ENCODE measurements at regions not wholly inside any gene's neighbourhood (a gene's known extent, or its start where the extent isn't known, plus 50 kb on each side); places are given as distances from the start of the nearest gene placed in this dataset.

DNA sequence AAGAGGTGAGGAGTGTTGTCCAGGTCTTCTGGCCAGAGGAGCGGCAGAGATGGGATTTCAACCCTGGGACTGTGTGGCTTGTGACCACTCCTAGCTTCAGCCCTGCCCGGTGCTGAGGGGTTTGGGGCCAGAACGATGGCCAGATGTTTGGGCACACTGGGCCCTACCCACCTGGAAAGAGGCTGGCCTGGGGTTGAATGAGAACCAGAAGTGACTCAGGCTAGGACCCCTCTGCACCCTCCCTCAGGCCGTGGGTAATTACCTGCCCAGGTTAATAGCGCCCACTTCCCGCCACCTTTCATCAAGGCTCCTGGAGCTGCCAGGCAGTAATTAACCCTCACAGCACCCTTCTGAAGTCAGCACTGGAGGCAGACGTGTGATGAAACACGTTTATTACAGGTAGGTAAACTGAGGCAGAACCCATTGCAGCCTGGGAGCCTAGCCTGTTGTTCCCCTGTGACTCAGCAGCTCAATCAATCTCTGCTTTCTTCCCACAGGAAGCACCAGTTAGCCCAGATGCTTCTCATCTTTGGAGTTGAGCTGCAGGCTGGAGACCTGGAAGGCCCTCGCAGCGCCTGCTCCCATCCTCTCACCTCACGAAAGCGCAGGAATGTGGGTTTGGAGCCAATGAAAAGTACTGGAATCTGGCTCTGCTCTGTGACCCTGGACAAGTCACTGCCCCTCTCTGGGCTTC lies 120.8 kb downstream of the CEBPB start:
- DNase-seq (ENCODE audit: insufficient read length, low spot score): no peak
- FAIRE-seq: no peak

DNA sequence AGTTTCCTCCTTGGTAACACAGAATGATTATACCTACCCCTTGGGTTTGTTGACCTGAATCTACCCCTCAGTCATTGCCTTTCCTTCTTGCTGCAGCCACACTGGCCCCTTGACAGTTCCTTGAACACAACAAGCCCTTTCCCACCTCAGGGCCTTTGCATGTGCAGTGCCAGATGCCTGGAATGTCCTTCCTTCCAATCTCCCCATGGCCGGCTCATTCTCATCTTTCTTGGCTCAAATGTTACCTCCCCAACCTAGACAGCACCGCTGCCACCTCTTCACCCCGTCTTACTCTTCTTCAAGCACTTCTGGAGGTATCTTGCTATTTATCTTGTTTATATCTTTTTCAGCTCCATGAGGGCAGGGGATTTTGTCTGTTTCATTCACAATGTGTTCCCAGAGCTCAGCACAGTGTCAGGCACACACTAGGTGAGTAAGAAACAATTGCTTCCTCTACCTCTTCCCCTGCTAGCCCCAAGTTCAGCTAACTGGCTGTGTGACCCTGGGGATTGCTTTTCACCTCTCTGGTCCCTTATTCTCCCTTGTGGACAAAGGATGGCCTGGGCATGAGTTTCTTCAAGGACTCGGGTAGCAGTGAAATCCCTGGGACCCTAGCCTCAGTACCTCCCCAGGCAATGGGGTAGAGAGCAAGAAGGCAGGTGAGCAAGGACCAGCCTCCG lies 121.5 kb downstream of the CEBPB start:
- no peak for FAIRE-seq

DNA sequence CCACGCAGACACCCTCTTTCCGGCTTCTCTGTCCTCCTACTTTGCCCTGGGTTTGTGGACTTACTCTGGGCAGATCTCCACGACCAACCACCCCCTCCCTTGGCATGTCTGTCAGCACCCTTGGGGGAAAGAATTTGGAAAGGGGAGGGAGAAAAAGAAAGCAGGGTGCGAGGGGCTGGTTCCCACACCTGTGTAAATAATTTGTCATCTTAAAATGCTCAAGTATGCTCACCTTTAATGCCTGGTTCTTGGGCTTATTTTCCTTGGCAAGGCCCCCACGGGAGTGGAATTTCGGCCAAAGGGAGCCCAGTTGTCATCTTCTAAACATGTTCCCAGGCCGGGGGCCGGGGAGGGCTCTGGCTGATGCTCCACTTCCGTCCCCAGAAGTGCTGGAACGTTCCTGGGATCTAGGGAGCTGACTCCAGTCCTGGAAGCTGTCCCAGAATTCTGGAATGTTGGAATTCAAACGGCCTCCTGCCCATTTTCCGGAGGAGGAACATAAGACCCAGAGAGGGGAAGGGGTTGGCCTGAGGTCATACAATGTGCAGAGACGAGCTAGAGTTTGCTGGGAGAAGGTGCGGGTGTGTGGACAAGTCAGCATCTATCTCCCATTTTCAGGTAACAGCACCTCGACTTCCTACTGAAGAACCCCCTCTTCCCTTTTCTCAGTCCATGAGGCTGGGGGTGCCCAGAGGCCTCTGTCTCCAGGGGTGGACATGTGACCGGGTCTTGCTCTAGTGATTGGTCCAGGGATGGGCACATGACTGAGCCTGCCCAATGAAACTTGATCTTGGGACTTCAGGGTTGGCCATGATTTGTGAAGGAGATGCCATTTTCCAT lies 122.3 kb downstream of the CEBPB start:
- DNase-seq (ENCODE audit: insufficient read length, low spot score) (no peak), FAIRE-seq (no peak)

More for the DNA sequence above, 121.5 kb downstream of the CEBPB start:
- no peak for DNase-seq (ENCODE audit: insufficient read length, low spot score)

DNA sequence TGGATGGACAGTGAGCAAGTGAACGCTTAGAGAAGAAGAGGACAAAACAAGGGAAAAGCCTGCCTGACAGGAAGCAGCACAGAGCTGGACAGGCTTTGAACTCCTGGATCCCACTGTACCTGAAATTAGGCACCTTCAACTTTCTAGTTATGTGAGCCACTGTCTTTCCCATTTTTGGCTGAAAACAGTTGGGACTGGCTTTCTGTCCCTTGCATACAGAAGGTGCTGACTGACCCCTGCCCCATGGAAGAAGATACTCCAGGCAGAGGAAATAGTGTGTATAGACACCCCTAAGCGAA lies 122.8 kb downstream of the CEBPB start:
- FAIRE-seq (no peak), DNase-seq (ENCODE audit: insufficient read length, low spot score) (no peak)

DNA sequence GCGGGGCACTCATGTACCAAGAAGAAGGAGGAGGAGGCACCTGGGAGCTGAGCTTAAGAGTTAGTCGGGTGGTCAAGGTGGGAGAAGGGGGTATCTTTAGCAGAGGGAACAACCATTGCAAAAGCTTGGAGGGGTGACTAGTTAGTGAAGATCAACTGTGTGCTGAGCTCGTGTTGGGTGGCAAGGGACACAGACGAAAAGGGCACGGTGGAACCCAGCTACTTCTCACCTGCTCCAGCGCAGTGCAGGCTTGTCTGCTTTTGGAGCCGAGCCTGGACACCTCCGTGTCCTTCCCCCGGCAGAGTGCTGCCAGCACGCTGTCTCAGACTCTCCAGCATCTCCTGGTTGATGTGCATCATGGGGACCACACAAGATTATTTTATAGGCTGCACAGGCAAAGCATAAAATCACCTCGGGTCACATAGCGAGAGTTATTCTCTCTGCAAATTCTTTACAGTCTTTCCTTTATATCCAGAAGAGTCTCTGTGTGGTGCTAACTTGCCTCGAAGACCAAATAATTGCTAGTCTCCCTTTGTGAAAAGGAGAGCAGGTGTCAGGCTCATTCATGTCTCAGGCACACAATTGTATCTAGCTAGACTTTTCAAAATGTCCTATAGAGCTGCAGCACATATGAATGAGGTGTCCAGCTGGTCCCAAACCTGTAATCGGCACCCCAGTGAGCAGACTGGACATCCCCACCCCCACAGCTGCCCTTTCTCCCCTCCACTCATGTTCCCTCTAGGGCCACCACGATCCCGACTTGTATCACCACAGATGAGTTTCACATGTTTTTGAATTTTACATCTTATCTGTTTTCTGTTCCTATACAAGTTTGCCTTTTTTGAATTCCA lies 123.4 kb downstream of the CEBPB start:
- DNase-seq (ENCODE audit: insufficient read length, low spot score): no peak
- no peak for FAIRE-seq

DNA sequence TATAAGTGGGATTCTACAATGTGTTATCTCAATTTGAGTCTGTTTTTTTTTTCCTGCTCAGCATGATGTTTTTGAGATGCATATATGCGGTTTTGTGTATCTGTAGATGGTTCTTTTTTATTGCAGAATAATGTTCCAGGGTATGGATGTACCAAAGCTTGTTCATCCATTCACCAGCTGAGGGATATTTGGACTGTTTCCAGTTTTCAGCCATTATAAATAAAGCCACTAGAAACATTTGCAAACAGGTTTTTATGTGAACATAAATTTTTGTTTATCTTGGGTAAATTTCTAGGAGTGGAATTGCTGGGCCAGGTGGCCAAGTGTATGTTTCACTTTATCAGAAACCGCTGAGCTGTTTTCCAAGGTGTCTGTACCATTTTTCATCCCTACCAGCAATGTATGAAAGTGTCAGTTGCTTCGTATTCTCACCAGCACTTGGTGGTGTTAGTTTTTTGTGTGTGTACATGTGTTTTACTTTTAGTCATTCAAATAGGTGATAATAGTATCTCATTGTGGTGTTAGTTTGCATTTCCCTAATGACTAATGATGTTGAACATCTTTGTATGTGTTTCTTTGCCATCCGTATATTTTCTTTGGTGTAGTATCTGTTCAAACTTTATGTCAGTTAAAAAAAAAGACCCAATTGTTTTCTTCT lies 124.2 kb downstream of the CEBPB start:
- no peak for DNase-seq (ENCODE audit: insufficient read length, low spot score)
- no peak for FAIRE-seq

DNA sequence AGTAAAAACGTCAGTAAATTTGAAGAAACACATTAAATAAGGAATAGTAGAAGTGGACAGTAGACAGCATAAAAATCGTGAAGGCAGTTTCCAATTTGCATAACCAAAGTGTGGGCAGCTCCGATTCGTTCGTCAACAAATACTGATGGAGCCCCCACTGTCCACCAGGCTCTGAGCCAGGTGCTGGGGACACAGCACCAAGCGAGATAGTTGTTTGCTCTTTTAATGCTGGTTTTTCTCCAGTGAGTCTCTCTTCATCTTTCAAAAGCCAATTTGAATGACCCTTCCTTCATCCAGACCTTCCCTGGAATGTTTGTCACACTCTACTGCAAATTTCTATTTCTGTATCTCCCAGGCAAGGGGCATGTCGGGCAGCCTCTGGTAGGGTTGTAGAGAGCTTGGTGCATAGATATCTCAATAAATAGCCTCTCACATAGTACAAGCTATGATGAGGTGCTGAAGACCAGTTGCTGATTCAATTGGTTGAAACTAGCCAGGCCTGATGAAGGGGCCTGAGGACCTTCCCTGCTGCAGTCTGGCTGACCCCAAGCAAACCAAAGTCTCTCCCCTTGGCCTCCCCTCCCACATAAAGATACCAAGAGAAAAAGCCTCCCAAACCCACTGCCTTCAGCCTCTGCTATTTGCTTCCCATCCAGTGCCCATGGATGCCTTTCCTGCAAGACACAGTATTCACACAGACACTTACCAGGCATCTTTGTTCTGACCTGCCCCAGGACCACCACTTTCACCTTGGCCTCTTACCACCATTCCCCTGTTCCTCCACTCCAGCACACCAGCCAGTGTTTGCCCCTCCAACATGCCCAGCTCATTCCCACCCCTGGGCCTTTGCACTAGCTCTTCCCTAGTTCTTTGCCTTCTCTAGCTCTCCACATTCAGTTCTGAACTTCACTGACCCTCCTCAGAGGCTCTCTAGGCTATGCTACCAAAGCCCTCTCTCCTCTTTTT lies 125.2 kb downstream of the CEBPB start:
- FAIRE-seq (no peak), DNase-seq (ENCODE audit: insufficient read length, low spot score) (no peak)

DNA sequence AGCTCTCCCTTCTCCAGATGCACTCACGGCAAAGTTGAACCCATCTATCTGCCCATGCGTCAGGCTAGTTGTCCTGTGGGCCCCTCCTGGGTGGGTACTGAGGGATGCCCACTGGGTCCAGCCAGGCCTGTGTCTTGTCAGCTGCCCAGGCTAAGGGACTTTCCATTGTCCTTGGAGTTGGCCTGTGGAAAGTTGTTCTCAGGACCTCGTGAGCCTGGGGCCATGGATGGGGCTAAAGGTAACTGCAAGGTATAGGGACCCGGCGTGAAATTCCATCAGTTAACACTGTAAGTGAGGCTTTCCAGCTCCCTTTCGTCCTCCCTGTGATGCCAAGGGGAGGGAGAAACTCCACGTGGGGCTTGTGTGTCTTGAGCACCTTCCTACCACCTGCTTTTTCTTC lies 126.5 kb downstream of the CEBPB start:
- DNase-seq (ENCODE audit: insufficient read length, low spot score) (no peak), FAIRE-seq (no peak)

DNA sequence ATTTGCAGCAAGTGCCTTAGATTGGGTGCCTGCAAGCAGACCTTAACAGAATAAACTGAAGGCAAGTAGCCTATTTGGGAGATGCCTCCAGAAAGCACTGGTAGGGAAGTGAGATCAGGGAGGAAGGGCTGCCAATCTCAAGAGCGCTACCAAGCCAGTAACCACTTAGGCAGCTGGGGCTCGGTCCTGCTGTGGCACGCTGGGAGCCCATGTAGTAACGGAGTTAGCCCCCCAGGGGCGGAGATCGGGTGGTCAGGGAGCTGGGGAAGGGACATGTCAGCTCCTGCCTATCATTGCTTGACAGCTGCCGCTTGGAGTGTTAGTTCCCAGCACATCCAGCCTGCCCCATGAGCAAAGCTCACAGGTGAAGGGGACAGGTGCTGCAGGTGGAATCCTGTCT lies 127.0 kb downstream of the CEBPB start:
- DNase-seq (ENCODE audit: insufficient read length, low spot score): no peak
- FAIRE-seq: no peak

DNA sequence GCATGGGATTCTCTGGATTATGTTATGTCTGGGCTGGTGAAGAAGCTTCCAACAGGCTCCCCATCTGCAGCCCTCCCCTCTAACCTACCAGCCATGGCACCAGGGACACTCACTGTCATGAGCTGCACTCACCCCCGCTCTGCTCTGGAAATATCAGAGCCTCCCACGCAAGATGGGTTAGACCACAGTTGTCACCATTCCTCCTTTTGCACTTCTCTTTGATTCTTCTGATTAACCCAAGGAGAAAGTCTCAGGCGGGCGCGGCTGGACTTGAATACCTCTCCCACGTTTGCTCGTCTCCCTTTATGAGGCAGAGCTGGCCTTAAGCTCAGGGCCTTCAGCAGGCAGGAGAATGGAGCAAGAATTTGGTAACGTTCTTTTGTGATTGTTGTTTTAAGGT lies 128.1 kb downstream of the CEBPB start:
- DNase-seq (ENCODE audit: insufficient read length, low spot score) (no peak), FAIRE-seq (no peak)

DNA sequence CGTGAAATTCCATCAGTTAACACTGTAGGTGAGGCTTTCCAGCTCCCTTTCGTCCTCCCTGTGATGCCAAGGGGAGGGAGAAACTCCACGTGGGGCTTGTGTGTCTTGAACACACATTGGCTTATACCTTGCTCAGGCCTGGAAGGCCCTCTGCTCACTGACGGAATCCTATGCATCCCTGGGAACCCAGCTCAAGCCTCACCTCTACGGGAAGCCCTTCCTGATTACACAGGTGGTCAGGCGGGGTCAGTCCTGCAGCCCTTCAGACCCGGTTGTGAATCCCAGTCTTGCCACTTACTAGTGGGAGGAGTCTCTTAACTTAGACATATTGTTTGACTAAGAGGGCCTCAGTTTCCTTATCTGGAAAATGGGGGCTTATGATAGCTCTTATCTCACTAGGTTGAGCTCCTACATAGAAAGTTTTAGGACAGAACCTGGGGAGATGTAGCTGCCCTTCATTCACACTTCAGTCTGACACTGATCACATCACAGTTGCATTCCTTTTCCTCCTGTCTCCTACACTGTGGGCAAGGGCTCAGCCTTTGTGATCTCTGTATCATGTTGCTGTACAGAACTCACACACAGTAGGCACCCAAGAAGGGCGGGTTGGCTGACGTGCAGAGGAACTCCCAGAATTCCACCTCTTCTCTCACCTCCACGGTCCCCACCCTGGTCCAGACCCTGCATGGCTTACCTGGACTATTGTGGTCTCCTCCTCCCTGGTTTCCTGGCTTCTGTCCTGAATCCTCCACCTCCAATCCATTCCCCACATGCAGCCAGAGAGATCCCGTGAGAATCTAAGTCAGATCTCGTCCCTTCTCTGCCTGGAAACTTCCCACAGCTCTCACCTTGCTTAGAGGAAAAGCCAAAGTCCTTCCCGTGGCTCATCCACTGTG lies 129.6 kb downstream of the CEBPB start:
- DNase-seq (ENCODE audit: insufficient read length, low spot score) (no peak), FAIRE-seq (no peak)

DNA sequence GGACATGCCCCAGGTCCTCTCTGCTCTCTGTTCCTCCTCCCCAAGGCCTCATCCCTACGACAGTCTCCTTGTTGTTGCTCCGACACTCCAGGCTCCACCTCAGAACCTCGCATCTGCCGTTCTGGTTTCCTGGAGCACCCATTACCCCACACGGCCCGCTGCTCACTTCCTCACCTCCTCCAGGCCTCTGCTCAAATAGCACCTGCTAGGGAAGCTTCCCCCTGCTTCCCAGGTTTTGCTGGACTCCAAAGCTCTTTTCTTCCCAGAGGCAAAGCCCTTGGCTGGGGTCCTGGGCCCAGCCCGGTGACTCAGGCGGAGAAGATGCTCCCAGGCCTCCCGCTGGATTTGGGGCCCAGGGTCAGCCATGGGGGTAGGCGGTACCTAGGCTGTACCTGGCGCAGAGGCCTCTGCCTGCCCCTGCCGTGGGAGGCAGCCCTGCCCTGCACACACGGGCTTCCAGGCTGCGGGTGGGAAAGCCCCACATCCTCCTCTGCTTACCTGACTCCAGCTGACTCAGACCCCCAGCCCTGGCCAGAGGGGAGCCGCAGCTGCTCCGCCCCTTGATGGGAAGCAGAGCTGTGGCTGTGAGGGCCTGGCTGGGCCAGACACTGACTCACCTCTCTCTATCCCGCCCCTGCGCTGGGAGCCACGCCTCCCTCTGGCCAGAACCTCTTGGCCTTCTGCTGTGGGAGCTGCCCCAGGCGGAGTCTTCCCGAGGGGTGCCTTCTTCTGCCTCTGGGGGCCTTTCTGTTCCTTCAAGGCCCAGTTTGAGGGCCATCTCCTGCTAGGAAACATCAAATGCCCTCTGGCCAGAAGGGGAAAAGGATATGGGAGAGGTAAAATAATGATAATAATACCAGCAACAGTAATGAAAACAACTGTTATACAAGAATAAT lies 130.5 kb downstream of the CEBPB start:
- DNase-seq (ENCODE audit: insufficient read length, low spot score) (no peak), FAIRE-seq (no peak)

DNA sequence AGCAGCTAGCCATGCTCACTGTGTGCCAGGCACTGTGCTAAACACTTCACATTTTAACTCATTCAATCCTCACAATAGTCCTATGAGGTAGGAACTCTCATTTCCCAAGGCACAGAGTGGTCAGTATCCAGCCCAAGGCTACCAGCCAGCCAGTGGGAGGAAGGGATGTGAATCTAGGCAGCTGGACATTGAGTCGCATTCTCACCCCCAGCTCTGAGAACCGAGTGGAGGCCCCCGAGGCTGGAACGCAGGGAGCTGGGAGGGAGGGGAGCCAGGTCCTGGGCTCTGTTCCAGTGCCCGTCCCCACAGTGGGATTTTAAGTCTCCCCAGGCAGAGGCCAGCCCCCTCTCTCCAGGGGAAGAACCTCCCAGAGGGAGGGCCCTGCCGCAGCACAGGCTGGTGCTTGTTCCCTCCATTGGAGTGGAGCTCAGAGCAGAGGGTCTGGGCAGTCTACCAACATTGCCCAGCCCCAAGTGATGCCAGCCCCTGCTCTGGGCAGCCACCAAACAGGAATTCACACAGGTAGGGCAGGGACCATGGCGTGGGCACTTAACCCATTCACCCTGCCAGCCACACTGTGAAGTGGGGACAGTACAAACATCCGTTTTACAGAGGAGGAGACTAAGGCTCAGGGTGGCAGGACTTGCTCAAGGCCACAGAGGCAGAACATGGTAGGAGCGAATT lies 131.3 kb downstream of the CEBPB start:
- FAIRE-seq (no peak), DNase-seq (ENCODE audit: insufficient read length, low spot score) (no peak)

DNA sequence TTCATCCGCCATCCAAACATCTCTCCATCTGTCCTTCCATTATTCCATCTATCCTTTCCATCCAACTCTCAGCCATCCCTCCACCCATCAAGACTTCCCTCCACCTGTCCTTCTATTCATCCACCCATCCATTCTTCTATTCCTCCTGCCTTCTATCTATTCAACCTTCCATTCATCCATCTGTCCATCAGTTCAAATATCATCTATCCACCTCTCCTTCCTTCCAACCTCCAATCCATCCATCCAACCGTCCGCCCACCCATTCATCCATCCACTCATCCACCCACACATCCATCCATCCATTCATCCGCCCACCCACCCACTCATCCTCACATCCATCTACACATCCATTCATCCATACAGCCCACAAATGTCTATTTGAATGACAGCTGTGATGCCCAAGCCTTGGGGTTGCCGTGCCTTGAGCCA lies 132.1 kb downstream of the CEBPB start:
- FAIRE-seq (no peak), DNase-seq (ENCODE audit: insufficient read length, low spot score) (no peak)

DNA sequence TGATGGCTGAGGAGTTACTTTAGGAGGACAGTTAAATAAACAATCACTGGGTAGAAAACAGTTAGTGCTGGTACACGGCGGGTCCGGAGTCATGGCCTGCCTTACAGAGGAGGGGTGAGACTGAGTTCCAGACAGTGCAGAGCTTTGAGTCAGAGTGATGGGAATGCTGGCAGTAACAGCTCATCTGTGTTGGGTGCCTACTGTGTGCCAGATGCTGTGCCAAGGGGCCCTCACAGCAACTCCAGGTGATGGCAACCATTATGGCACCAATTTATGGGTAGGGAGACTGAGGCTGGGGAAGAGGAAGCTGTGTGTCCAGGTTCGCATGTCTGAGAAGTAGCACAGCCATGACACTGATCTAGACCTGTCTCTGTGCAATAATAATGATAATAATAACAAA lies 132.6 kb downstream of the CEBPB start:
- no peak for DNase-seq (ENCODE audit: insufficient read length, low spot score)

More for the DNA sequence above, 132.6 kb downstream of the CEBPB start:
- FAIRE-seq: no peak

Data from GM19239 (cell line).